ENCODE measurements at regions not wholly inside any gene's neighbourhood (a gene's known extent, or its start where the extent isn't known, plus 50 kb on each side); places are given as distances from the start of the nearest gene placed in this dataset.

DNA sequence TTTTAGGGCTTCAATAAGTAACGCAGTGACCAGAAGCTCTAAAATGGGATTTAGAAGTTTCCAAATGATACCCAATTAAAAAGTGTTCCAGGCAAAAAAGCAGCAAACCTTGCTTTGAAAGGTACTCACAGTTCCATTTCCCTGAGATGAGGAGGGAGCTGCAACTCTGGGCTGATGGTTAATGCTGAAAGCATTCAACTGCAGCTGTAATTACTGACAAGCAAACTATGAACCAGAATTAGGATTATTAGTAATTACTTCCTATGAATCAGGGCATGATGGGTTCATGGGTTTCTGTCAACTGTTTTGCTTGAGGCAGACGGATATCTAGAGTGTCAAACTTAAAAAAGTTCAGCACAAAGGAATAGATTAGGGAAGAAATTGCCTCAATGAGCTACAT is 357.4 kb downstream of the STIM2 start:
- no peak overlapping the region for H3K27ac ChIP-seq (ENCODE audit: low read depth in 2 of 2, low read length in 1 of 2)
- CTCF ChIA-PET, result no interaction called here
- no peak overlapping the region for H3K4me3 ChIP-seq (ENCODE audit: low read depth in 2 of 2, low read length in 1 of 2)
- H3K36me3 ChIP-seq (replicated peaks in 1 of 2; ENCODE audit: control insufficient read depth in 1 of 2, insufficient read depth in 2 of 2, low read length in 1 of 2), result no peaks in the 10 kb centered on the region
- H2AFZ ChIP-seq (ENCODE audit: low read depth), result no peak overlapping the region
- no peaks in the 10 kb centered on the region for H3K9me2 ChIP-seq
- H4K20me1 ChIP-seq (ENCODE audit: insufficient read depth), result no peaks in the 10 kb centered on the region
- no peaks in the 10 kb centered on the region for H3F3A ChIP-seq (replicated peaks; ENCODE audit: insufficient read depth)
- DNase-seq, result no peak
- POLR2A ChIA-PET, result no interaction called here
- no peak overlapping the region for H3K9ac ChIP-seq
- H3K9me3 ChIP-seq, result no peaks in the 10 kb centered on the region
- no peaks in the 10 kb centered on the region for H3K27me3 ChIP-seq (ENCODE audit: insufficient read depth)
- TF ChIP-seq, protein P1, sequence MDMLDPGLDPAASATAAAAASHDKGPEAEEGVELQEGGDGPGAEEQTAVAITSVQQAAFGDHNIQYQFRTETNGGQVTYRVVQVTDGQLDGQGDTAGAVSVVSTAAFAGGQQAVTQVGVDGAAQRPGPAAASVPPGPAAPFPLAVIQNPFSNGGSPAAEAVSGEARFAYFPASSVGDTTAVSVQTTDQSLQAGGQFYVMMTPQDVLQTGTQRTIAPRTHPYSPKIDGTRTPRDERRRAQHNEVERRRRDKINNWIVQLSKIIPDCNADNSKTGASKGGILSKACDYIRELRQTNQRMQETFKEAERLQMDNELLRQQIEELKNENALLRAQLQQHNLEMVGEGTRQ (IDR thresholded peaks at IDR 0.05; ENCODE audit: borderline replicate concordance, low read depth, low read length), result no peak
- TF ChIP-seq YY1 (IDR thresholded peaks at IDR 0.05; ENCODE audit: low read depth), result no peak
- no peak for TF ChIP-seq MEF2A (IDR thresholded peaks at IDR 0.05; ENCODE audit: borderline replicate concordance, low read depth)
- TF ChIP-seq MAX (IDR thresholded peaks at IDR 0.05; ENCODE audit: low read depth), result no peak
- no peak overlapping the region for H3K4me2 ChIP-seq
- no peaks in the 10 kb centered on the region for H3K4me1 ChIP-seq (ENCODE audit: control insufficient read depth in 1 of 2, insufficient read depth in 2 of 2, low read depth in 1 of 2, low read length in 1 of 2)
- no peaks in the 10 kb centered on the region for H3K79me2 ChIP-seq (ENCODE audit: insufficient read depth)
- WGBS (ENCODE audit: low lambda C conversion rate), result 2% methylated on average over 2 of the region's 2 CpGs

GRCh38 chr4:27223326-27223725 is 362.7 kb downstream of the STIM2 start:
- Histone ChIP-seq H3K79me2 (ENCODE audit: insufficient read depth) (no peaks in the 10 kb centered on the region), H3F3A (replicated peaks; ENCODE audit: insufficient read depth) (no peaks in the 10 kb centered on the region), H3K4me2 (no peak overlapping the region), H3K36me3 (replicated peaks in 1 of 2; ENCODE audit: control insufficient read depth in 1 of 2, insufficient read depth in 2 of 2, low read length in 1 of 2) (no peaks in the 10 kb centered on the region), H3K4me1 (ENCODE audit: control insufficient read depth in 1 of 2, insufficient read depth in 2 of 2, low read depth in 1 of 2, low read length in 1 of 2) (no peaks in the 10 kb centered on the region), H3K27me3 (ENCODE audit: insufficient read depth) (no peaks in the 10 kb centered on the region), H2AFZ (ENCODE audit: low read depth) (no peak overlapping the region), H3K4me3 (ENCODE audit: low read depth in 2 of 2, low read length in 1 of 2) (no peak overlapping the region), H4K20me1 (ENCODE audit: insufficient read depth) (no peaks in the 10 kb centered on the region), H3K9me2 (no peaks in the 10 kb centered on the region), H3K9ac (no peak overlapping the region), H3K9me3 (no peaks in the 10 kb centered on the region), H3K27ac (ENCODE audit: low read depth in 2 of 2, low read length in 1 of 2) (no peak overlapping the region)
- 3% methylated on average over 2 of the region's 2 CpGs for WGBS (ENCODE audit: low lambda C conversion rate)
- no peak for DNase-seq
- ChIA-PET POLR2A (no interaction called here), CTCF (no interaction called here)
- TF ChIP-seq FOXJ3 (CRISPR knock-in tag; IDR thresholded peaks at IDR 0.05) (no peak), SMC3 (IDR thresholded peaks at IDR 0.05; ENCODE audit: low read depth, low read length) (no peak), EP300 (IDR thresholded peaks at IDR 0.05; ENCODE audit: borderline replicate concordance in 1 of 2, low read depth in 1 of 2, low read length in 1 of 2) (no peak), RAD21 (IDR thresholded peaks at IDR 0.05; ENCODE audit: low read length) (no peak), GATA2 (CRISPR knock-in tag; IDR thresholded peaks at IDR 0.05) (no peak)
- TF ChIP-seq, protein P2, sequence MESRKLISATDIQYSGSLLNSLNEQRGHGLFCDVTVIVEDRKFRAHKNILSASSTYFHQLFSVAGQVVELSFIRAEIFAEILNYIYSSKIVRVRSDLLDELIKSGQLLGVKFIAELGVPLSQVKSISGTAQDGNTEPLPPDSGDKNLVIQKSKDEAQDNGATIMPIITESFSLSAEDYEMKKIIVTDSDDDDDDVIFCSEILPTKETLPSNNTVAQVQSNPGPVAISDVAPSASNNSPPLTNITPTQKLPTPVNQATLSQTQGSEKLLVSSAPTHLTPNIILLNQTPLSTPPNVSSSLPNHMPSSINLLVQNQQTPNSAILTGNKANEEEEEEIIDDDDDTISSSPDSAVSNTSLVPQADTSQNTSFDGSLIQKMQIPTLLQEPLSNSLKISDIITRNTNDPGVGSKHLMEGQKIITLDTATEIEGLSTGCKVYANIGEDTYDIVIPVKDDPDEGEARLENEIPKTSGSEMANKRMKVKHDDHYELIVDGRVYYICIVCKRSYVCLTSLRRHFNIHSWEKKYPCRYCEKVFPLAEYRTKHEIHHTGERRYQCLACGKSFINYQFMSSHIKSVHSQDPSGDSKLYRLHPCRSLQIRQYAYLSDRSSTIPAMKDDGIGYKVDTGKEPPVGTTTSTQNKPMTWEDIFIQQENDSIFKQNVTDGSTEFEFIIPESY (IDR thresholded peaks at IDR 0.05; ENCODE audit: borderline replicate concordance, low read depth), result no peak

Measured in SK-N-SH (cell line).